Urinary bladder (tissue), 3 donors: ENCODE measurements at regions not wholly inside any gene's neighbourhood (a gene's known extent, or its start where the extent isn't known, plus 50 kb on each side); places are given as distances from the start of the nearest gene placed in this dataset.

Experiments used
- DNase-seq: peaks from one replicate; pipeline ENCODE4 v3.0.0-alpha.2; 2015; ENCODE audit errors: extremely low spot score
- H3K27ac ChIP-seq: one replicate; pipeline ENCODE4 v1.5.1; 2013; ENCODE audit warnings: low read depth, mild to moderate bottlenecking, moderate library complexity
- H3K36me3 ChIP-seq: one replicate; pipeline ENCODE4 v1.6.1; 2013; ENCODE audit warnings: mild to moderate bottlenecking, moderate library complexity; ENCODE audit not compliant: insufficient read depth
- H3K4me1 ChIP-seq: one replicate; pipeline ENCODE4 v1.6.1; 2013; ENCODE audit warnings: mild to moderate bottlenecking, moderate library complexity; ENCODE audit not compliant: insufficient read depth
- H3K4me3 ChIP-seq: one replicate; pipeline ENCODE4 v1.5.1; 2013; ENCODE audit warnings: low read depth, low read length
- WGBS: extraction: QIAGEN DNeasy Blood & Tissue Kit; methylation state at CpG from one replicate; pipeline ENCODE4 v1.1.7; 2013; 5-methylcytosine and 5-hydroxymethylcytosine counted together
- donor health status: healthy with polysubstance abuse.
- donor health status: healthy.

DNA sequence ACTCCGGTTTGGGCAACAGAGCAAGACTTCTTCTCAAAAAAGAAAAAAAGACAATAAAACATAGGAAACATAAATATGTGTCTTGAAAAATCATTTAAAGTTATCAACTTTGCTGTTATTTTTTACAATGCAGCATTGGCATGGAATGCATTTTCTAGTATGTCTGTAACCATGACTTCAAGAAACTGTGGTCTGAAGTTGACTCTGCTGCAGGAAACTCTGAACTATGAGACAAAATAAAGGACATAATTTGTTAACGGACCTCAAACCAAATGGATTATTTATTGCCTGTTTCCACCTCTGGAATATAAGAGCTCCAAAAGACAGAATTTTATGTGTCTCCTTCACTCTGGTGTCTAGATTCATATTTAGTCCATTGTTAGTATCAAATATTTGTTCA, 79.1 kb downstream of the TRIB2 start:
- no peaks in the 10 kb centered on the region for H3K4me1 ChIP-seq
- no peak for DNase-seq
- no peak overlapping the region for H3K4me3 ChIP-seq
- 57% methylated on average over 2 of the region's 2 CpGs for WGBS
- H3K36me3 ChIP-seq: no peaks in the 10 kb centered on the region
- H3K27ac ChIP-seq: no peak overlapping the region

DNA sequence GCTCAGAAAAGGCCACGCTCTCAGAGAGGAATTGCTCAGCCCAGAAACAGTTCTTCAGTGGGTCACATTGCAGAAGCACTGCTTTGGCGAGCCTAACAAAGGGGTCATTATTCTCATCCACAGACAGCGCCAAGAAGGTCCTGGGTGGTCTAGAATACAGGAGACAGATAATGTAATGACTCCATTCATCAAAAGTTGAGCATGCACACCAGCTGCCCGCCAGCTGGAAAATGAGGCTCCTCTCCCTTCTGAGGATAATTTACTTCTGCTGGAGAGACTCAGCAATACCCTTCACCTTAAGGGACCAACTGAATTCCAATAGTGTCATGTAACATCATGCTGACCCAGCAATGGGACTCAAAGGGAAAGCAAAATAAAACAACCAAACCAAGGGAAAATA, 79.9 kb downstream of the TRIB2 start:
- no peaks in the 10 kb centered on the region for H3K36me3 ChIP-seq
- H3K27ac ChIP-seq: no peak overlapping the region
- no peaks in the 10 kb centered on the region for H3K4me1 ChIP-seq
- H3K4me3 ChIP-seq: no peak overlapping the region
- peak; percentile 46 for DNase-seq
- 64% methylated on average over 4 of the region's 4 CpGs for WGBS

DNA sequence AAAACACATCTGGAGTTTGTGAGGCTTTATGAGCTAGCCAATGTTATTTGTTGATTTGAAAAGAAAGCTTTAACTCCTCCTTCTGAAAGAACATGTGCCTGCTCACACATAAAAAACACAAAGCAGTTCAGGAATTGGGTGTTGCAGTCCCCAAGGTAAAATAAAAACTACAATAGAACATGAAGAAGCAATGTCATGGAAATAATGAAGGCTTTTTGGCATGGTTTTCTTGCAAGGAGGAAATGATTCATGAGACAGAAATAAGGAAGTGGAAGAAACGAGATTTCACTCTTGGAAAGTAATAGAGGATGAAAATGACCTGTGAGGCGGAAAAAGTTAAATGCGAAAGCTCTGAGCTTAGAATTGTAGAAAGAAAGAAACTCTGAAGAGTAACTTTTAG, 81.1 kb downstream of the TRIB2 start:
- WGBS: 47% methylated on average over 3 of the region's 3 CpGs
- no peak for DNase-seq
- H3K4me1 ChIP-seq: no peaks in the 10 kb centered on the region
- H3K27ac ChIP-seq: no peak overlapping the region
- H3K4me3 ChIP-seq: no peak overlapping the region
- no peaks in the 10 kb centered on the region for H3K36me3 ChIP-seq

DNA sequence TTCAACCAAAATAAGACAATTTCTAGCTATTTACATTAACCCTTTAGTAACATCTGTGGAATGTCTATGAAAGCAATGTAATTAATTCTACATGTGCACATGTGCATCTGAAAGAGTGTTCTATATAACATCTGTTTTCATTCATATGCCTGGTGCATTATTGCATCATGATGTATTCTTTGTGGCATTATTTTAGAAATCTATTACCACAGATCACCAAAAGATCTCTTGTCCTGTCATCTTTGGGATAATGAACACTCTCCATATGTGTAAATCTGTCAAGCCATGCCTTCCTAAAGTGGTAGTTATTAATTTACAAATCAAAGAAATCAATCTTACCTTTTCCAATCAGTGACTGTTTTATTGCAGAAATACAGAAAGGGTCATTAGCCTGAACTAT, 86.9 kb downstream of the TRIB2 start:
- H3K4me3 ChIP-seq: no peak overlapping the region
- no peak for DNase-seq
- H3K27ac ChIP-seq: no peak overlapping the region
- H3K36me3 ChIP-seq: no peaks in the 10 kb centered on the region
- H3K4me1 ChIP-seq: no peaks in the 10 kb centered on the region

DNA sequence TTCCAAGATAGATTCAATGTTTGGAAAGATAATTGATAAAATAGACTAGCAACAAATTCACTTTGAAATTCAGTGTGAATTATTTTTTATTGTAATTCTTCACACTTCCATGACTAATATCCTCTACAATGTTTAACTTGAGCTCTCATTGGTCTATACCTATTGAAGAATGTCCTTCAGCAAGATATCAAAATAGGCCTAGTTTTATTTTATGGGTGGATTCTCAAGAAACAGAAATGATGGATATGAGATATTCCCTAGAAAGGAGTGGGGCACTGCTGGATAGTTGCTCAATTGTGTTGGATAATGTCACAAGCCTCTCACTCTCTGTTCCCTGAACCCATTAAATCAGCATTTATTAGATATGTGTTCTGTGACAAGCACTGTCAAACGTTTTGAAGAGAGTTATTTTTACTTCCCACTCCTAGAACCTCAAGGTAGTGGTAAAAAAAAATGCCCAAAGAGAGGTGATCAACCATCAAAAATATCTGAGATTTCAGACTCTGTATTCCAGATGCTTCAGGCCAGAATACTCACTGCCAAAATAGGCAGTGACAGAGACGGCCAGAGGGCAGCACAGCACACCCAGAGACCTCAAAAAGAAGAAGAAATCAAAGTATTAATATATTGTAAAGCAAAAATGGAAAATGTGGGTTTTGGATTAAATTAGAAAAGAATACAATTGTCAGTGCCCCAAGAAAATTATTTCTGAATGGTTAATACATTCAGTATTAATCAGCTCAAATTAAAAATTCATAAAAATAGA, 87.5 kb downstream of the TRIB2 start:
- 54% methylated on average over 2 of the region's 2 CpGs for WGBS
- Histone ChIP-seq H3K4me1 (no peaks in the 10 kb centered on the region), H3K4me3 (no peak overlapping the region), H3K36me3 (no peaks in the 10 kb centered on the region), H3K27ac (no peak overlapping the region)
- DNase-seq: no peak

DNA sequence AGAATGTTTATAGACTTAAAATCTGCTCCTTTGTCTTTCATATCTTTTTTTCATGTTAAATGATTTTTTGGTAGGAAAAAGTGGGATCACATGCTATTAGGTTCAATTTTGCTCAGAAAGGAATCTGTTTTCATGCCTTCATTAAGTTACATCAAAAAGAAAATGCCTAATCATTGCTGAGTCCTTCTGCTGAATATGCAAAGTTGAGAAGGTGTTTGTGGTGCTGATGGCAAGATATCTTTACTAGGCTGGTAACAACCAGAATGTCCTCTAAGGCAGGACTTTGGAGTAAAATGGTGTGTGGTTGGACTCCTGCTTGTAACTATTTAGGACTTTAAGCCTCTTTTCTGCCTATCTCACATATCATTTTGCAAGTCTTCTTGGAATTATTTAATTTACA, 88.3 kb downstream of the TRIB2 start:
- no peaks in the 10 kb centered on the region for H3K36me3 ChIP-seq
- H3K27ac ChIP-seq: no peak overlapping the region
- H3K4me3 ChIP-seq: no peak overlapping the region
- DNase-seq: no peak
- no peaks in the 10 kb centered on the region for H3K4me1 ChIP-seq

DNA sequence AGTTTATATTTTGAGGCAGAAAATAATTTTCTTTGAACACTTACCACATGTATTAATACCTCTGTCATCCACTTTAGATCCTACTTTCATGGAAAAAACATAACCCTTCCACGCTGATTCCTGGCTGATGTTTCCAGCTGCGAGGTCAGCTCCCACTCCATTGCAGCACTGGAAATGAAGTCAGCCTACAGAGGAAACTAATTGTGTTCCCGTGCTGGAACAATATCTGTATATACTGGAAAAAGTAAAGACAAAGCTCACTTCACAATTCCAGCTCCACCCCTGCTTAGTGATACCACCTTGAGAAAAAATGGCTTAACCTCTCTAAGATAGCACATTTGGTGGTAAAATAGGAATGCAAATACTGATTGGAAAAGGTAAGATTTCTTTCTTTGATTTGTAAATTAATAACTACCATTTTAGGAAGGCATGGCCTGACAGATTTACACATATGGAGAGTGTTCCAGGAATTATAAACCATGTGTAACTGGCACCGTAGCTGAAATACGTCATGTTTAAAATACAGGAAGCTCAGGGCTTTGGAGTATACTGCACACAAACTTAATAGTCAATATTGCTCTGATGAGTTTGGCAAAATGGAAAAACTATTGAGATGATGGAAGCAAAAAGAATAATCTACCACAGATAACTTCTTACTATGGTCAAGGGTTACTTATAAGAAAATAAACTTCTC, 90.0 kb downstream of the TRIB2 start:
- no peak overlapping the region for H3K4me3 ChIP-seq
- no peak for DNase-seq
- H3K4me1 ChIP-seq: no peaks in the 10 kb centered on the region
- no peaks in the 10 kb centered on the region for H3K36me3 ChIP-seq
- 55% methylated on average over 5 of the region's 5 CpGs for WGBS
- no peak overlapping the region for H3K27ac ChIP-seq

DNA sequence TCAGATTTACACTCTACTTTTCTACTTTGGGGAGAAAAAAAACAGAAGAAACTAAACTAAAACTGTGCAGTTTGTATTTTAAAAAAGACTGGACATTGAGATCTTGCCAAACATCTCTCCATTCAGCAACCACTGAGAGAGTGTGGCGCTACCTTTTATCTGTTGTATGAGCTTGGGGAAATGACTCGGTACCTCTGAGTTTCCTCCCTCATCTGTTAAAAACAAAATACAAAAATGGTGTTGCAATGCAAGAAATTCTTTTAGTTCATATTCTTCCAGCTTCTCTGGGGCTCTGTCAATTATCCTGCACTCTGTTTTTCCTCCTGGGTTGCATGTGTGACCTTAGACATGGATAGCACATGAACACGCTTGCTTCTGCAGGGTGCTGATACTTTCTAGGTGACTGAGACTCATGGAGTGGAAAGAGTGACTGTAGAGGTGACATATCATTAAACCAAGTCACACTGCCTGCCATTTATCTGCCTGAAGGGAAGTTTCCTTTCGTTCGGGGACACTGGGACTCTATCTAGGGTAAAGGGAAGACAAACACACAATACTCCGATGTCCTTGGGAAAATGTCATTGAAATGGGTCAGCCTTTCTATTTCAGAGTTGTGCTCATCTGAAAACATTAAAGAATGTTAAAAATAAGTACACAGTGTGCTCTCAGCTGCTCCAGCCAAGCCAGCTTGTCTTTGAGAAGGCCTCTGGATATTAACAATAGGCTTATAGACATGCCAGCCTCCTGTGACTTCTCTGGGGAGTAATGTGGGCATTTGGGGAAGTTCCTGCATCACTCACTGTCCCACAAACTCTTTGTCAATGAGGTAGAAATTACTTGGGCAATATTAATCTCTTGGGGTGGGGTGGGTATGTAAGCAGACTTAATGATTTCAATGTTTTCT, 91.4 kb downstream of the TRIB2 start:
- no peak for DNase-seq
- Histone ChIP-seq H3K4me3 (no peak overlapping the region), H3K36me3 (no peaks in the 10 kb centered on the region), H3K27ac (no peak overlapping the region), H3K4me1 (no peaks in the 10 kb centered on the region)
- WGBS: 81% methylated on average over 6 of the region's 6 CpGs

DNA sequence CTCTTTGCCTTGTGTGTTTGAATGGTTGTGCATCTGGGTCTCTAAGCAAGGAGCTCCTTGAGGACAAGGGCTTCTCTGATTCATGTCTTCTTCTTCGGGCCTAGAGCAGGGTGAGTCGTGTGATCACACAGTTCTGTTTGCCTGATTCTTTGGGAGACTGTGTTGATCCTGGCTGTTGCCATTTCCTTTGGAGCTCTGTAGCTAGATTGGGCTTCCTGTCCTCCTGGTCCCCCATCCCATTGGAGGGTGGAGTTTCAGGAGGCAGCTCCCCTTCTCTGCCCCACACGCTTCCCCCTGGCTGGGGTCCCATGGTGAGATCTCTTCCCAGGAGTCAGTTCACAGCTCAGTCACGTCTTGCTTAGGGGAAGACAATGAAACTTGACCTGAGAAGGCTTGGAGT, 92.8 kb downstream of the TRIB2 start:
- 78% methylated on average over 4 of the region's 4 CpGs for WGBS
- DNase-seq: no peak
- Histone ChIP-seq H3K27ac (no peak overlapping the region), H3K4me1 (no peaks in the 10 kb centered on the region), H3K4me3 (no peak overlapping the region), H3K36me3 (no peaks in the 10 kb centered on the region)

DNA sequence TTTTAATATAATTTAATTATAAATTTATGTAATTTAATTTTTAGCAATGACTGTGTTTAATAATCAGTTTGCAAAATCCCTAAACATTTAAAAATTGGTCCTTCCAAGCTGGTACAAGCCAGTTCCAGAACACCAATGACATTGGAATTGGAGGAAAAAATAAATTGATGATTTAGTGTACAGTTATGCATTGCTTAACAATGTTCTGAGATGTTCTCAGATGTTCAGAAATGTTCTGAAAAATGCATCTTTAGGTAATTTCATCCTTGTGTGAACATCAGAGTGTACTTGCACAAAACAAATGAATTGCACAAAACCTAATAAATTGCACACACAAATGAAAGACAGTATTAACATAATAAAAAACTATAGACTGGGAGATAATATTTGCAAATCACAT, 95.2 kb downstream of the TRIB2 start:
- Histone ChIP-seq H3K4me1 (no peaks in the 10 kb centered on the region), H3K36me3 (no peaks in the 10 kb centered on the region), H3K27ac (no peak overlapping the region)

DNA sequence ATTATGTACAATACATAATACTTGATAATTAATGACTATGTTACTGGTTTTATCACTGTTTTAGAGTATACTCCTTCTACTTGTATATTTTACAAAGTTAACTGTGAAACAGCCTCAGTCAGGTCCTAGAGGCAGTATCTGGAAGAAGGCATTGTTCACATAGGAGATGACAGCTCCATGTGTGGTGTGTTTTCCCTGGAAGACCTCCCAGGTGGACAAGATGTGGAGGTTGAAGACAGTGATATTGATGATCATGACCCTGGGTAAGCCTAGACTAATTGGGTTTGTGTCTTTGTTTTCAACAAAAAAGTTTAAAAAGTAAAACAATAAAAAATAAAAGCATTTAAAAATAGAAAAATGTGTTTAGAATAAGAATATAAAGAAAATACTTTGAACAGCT, 96.4 kb downstream of the TRIB2 start:
- Histone ChIP-seq H3K36me3 (no peaks in the 10 kb centered on the region), H3K27ac (no peak overlapping the region), H3K4me3 (no peak overlapping the region), H3K4me1 (no peaks in the 10 kb centered on the region)
- no peak for DNase-seq

More for the DNA sequence above, 95.2 kb downstream of the TRIB2 start:
- DNase-seq: no peak
- H3K4me3 ChIP-seq: no peak overlapping the region

DNA sequence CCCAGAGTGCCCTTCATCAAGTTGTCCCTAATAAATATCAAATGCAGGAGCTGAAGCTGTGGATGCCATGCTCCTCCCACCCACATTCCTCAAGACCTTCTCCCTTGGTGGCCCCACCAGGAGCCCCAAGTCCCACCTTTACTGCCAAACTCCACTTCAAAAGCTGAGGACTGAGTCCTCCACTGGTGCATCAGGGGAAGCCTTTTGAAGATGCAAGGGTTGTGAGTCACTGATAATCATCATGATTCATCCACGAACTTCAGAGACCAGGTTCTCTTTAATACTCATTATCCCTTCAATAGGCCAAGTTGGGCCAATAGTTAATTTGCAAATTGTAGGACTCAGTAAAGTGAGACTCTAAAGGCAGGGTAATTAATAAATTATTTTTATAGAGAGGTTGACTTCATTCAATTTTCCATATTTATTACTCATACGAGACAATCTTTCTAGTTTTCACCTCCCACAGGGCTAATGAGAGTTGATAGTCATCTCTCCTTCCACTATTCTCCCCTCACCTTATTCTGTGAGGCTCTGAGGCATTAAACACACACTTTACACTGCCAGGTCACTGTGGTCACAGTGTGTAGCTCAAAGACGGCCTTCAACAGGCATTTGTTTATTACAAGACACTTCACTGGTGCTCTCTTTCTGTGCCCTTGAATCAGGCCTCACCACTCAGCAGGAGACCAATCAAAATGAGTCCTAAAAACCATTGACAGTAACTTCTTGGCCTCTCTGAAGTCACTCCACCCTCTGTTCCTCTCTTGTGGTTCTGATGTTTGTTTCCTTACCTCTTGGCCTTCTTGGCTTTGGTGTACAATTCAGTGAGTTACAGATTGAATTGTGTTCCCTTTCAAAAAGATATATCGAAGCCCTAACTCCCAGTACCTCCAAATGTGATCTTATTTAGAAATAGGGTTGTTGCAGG, 99.9 kb downstream of the TRIB2 start:
- Histone ChIP-seq H3K36me3 (no peaks in the 10 kb centered on the region), H3K27ac (no peak overlapping the region), H3K4me1 (no peaks in the 10 kb centered on the region), H3K4me3 (no peak overlapping the region)
- 92% methylated on average over 4 of the region's 4 CpGs for WGBS
- no peak for DNase-seq

DNA sequence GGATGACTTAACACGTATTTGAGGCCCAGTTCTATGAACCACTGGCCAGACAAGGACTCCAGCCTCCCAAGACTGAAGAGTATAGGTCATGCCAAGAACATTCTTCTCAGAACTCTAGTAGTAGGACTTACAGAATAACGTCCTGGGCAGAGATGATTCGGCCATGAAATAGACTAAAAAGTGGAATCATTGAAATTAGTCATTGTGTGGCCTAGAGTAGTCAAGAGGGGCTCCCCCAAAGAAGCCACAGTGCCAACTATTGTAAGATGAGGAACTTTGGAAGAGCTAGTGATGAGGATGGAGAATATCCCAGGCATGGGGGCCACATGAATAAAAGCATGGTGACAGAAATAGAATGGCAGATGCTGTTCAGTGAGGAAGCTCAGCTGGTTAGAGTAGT, 101.1 kb downstream of the TRIB2 start:
- 91% methylated on average over 3 of the region's 3 CpGs for WGBS
- DNase-seq: no peak
- Histone ChIP-seq H3K4me1 (no peaks in the 10 kb centered on the region), H3K36me3 (no peaks in the 10 kb centered on the region), H3K4me3 (no peak overlapping the region), H3K27ac (no peak overlapping the region)
